ENCODE measurements at regions not wholly inside any gene's neighbourhood (a gene's known extent, or its start where the extent isn't known, plus 50 kb on each side); places are given as distances from the start of the nearest gene placed in this dataset.

DNA sequence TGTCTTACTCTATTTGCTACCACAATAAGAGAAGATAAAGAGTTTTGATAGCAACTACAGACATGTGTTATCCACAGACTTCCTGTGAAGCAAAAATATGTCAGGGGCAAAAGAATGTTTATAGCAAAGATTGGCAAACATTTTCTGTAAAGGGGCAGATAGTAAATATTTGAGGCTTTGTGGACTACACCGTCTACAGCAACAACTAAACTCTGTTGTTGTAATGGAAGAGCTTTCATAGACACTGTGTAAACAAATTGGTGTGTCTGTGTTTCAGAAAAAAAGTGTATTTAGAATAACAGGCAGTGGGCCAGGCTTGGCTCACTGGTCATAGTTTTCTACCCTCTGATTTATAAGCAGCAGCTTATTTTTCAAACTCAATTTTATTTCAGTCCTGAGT, 521.4 kb downstream of the ANKRD7 start:
- Histone ChIP-seq H3K9me3 (ENCODE audit: control insufficient read depth, insufficient read depth, low read length) (no peaks in the 10 kb centered on the region), H3K27me3 (ENCODE audit: control insufficient read depth, insufficient read depth, low read length) (no peaks in the 10 kb centered on the region), H3K4me3 (ENCODE audit: low read length) (no peak overlapping the region), H3K27ac (ENCODE audit: low read length) (no peak overlapping the region), H3K4me1 (ENCODE audit: control insufficient read depth, insufficient read depth, low read length) (no peaks in the 10 kb centered on the region), H3K36me3 (ENCODE audit: control insufficient read depth, insufficient read depth, low read length) (no peaks in the 10 kb centered on the region)
- no peaks in the 10 kb centered on the region for H3K27me3 Mint-ChIP-seq (ENCODE audit: low read depth in 2 of 2)
- no peak for DNase-seq
- H3K4me3 Mint-ChIP-seq: no peak overlapping the region
- WGBS (ENCODE audit: insufficient coverage): 80% methylated on average over 1 of the region's 1 CpG
- no peaks in the 10 kb centered on the region for H3K4me1 Mint-ChIP-seq
- intact Hi-C loops (cut with micrococcal nuclease): no loop called here
- ATAC-seq: no peak
- TF ChIP-seq, protein P1, sequence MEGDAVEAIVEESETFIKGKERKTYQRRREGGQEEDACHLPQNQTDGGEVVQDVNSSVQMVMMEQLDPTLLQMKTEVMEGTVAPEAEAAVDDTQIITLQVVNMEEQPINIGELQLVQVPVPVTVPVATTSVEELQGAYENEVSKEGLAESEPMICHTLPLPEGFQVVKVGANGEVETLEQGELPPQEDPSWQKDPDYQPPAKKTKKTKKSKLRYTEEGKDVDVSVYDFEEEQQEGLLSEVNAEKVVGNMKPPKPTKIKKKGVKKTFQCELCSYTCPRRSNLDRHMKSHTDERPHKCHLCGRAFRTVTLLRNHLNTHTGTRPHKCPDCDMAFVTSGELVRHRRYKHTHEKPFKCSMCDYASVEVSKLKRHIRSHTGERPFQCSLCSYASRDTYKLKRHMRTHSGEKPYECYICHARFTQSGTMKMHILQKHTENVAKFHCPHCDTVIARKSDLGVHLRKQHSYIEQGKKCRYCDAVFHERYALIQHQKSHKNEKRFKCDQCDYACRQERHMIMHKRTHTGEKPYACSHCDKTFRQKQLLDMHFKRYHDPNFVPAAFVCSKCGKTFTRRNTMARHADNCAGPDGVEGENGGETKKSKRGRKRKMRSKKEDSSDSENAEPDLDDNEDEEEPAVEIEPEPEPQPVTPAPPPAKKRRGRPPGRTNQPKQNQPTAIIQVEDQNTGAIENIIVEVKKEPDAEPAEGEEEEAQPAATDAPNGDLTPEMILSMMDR (IDR thresholded peaks at IDR 0.05): no peak
- H3K36me3 Mint-ChIP-seq: peaks cover 4% of the 10 kb centered on the region
- H3K9me3 Mint-ChIP-seq: peaks cover 19 to 21% of the 10 kb centered on the region in 2 donors
- no peak overlapping the region for H3K27ac Mint-ChIP-seq

DNA sequence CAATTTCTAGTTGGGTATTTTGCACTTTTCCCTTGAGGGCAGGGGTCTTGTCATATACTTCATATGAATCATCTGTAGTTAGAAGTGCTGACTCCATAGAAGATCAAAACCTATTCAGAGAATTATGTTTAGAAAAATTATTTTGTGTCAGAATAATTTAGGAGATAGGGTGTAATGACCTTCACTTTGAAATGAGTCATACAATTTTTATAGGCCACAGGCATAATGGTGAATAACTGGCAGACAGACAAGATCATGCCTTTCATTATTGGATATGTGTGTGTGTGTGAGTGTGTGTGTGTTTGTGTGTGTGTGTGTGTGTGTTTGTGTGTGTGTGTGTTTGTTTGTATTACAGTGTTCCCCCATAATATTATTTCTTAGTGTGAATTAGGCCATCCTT, 523.0 kb downstream of the ANKRD7 start:
- no peaks in the 10 kb centered on the region for H3K9me3 ChIP-seq (ENCODE audit: control insufficient read depth, insufficient read depth, low read length)
- H3K9me3 Mint-ChIP-seq: peaks cover 13 to 22% of the 10 kb centered on the region in 2 donors
- no peaks in the 10 kb centered on the region for H3K36me3 ChIP-seq (ENCODE audit: control insufficient read depth, insufficient read depth, low read length)
- intact Hi-C loops (cut with micrococcal nuclease): no loop called here
- no peak overlapping the region for H3K27ac Mint-ChIP-seq
- no peak for ATAC-seq
- no peaks in the 10 kb centered on the region for H3K4me1 ChIP-seq (ENCODE audit: control insufficient read depth, insufficient read depth, low read length)
- H3K27me3 Mint-ChIP-seq (ENCODE audit: low read depth in 2 of 2): no peaks in the 10 kb centered on the region
- no peak overlapping the region for H3K4me3 Mint-ChIP-seq
- no peak overlapping the region for H3K4me3 ChIP-seq (ENCODE audit: low read length)
- H3K36me3 Mint-ChIP-seq: peaks cover 9% of the 10 kb centered on the region
- no peak for DNase-seq
- no peaks in the 10 kb centered on the region for H3K4me1 Mint-ChIP-seq
- TF ChIP-seq, protein P1 (IDR thresholded peaks at IDR 0.05): no peak
- H3K27me3 ChIP-seq (ENCODE audit: control insufficient read depth, insufficient read depth, low read length): no peaks in the 10 kb centered on the region
- no peak overlapping the region for H3K27ac ChIP-seq (ENCODE audit: low read length)

DNA sequence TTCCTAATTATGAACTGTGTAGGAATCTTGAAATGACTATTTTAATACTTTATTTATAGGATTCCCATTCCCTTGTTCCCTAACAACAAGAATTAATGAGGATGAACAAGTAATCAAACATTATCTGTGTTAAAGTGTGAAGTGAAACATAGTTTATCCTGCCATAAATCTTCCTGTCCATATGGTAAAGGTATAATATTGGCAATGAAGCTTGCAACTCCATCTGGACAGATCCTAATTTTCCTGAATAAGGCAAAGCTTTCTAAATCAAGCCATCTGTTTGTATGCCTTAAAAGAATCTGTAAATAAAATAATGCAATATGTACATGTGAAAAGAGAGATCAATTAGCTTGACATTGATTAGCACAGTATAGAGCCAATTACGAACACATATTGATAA, 529.0 kb downstream of the ANKRD7 start:
- Mint-ChIP-seq H3K36me3 (peaks cover 17% of the 10 kb centered on the region), H3K4me3 (no peak overlapping the region), H3K9me3 (peaks cover 5 to 14% of the 10 kb centered on the region in 2 donors), H3K27me3 (ENCODE audit: low read depth in 2 of 2) (no peaks in the 10 kb centered on the region), H3K27ac (no peak overlapping the region), H3K4me1 (no peaks in the 10 kb centered on the region)
- Histone ChIP-seq H3K4me1 (ENCODE audit: control insufficient read depth, insufficient read depth, low read length) (no peaks in the 10 kb centered on the region), H3K4me3 (ENCODE audit: low read length) (no peak overlapping the region), H3K36me3 (ENCODE audit: control insufficient read depth, insufficient read depth, low read length) (no peaks in the 10 kb centered on the region), H3K9me3 (ENCODE audit: control insufficient read depth, insufficient read depth, low read length) (peaks cover 4% of the 10 kb centered on the region), H3K27ac (ENCODE audit: low read length) (no peak overlapping the region), H3K27me3 (ENCODE audit: control insufficient read depth, insufficient read depth, low read length) (no peaks in the 10 kb centered on the region)
- TF ChIP-seq, protein P1 (IDR thresholded peaks at IDR 0.05): no peak
- intact Hi-C loops (cut with micrococcal nuclease): no loop called here
- no peak for DNase-seq
- ATAC-seq: no peak
- no CpG with 5 or more reads among the region's 1 CpG for WGBS (ENCODE audit: insufficient coverage)

DNA sequence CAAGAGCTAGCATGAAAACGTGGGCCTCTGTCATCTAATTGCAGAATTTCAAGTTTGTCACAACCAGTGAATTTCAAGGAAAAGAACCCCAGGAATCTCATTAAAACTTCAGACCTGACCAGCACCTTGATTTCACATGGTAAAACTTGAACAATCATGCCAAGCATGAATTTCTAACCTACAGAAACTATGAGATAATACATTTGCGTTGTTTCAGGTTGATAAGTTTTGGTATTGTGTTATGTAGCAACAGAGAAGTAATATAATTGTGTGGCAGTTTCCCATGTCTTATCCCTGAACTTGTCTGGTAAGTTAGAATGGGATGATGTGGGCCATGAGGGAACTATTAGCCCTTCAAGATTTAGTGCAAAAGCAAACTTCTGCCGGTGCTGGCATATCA, 530.1 kb downstream of the ANKRD7 start:
- DNase-seq (no peak), ATAC-seq (no peak)
- Mint-ChIP-seq H3K4me3 (no peak overlapping the region), H3K27ac (no peak overlapping the region), H3K4me1 (no peaks in the 10 kb centered on the region), H3K36me3 (peaks cover 17% of the 10 kb centered on the region), H3K27me3 (ENCODE audit: low read depth in 2 of 2) (no peaks in the 10 kb centered on the region), H3K9me3 (peaks cover 5 to 14% of the 10 kb centered on the region in 2 donors)
- 52% methylated on average over 2 of the region's 3 CpGs for WGBS (ENCODE audit: insufficient coverage)
- peaks cover 4% of the 10 kb centered on the region for H3K9me3 ChIP-seq (ENCODE audit: control insufficient read depth, insufficient read depth, low read length)
- H3K4me3 ChIP-seq (ENCODE audit: low read length): no peak overlapping the region
- no peaks in the 10 kb centered on the region for H3K27me3 ChIP-seq (ENCODE audit: control insufficient read depth, insufficient read depth, low read length)
- TF ChIP-seq, protein P1 (IDR thresholded peaks at IDR 0.05): no peak
- H3K36me3 ChIP-seq (ENCODE audit: control insufficient read depth, insufficient read depth, low read length): no peaks in the 10 kb centered on the region
- no peak overlapping the region for H3K27ac ChIP-seq (ENCODE audit: low read length)
- no peaks in the 10 kb centered on the region for H3K4me1 ChIP-seq (ENCODE audit: control insufficient read depth, insufficient read depth, low read length)
- intact Hi-C loops (cut with micrococcal nuclease): no loop called here

Measured in natural killer cell (primary cell).